Mesothelial cell of epicardium (in vitro differentiated cells): ENCODE measurements at regions not wholly inside any gene's neighbourhood (a gene's known extent, or its start where the extent isn't known, plus 50 kb on each side); places are given as distances from the start of the nearest gene placed in this dataset.

Experiments
- DNase-seq, 2 experiments: peaks; one replicate each; pipeline ENCODE4 v3.0.0; 2021; ENCODE audit warnings: low spot score in 2 of 2; ENCODE audit not compliant: unreplicated experiment in 2 of 2
- H3K27ac Mint-ChIP-seq: 2 replicates; pipeline ENCODE4 v1.8.0; 2021; ENCODE audit warnings: mixed read lengths
- H3K27me3 Mint-ChIP-seq: 2 replicates; pipeline ENCODE4 v1.8.0; 2021; ENCODE audit warnings: low read depth, mixed read lengths
- H3K36me3 Mint-ChIP-seq: 2 replicates; pipeline ENCODE4 v1.8.0; 2021; ENCODE audit warnings: mixed read lengths
- H3K4me1 Mint-ChIP-seq: 2 replicates; pipeline ENCODE4 v1.8.0; 2021; ENCODE audit warnings: mixed read lengths
- H3K4me3 Mint-ChIP-seq: 2 replicates; pipeline ENCODE4 v1.8.0; 2021; ENCODE audit warnings: mild to moderate bottlenecking, moderate library complexity, mixed read lengths
- H3K9me3 Mint-ChIP-seq: 2 replicates; pipeline ENCODE4 v1.8.0; 2021; ENCODE audit warnings: mixed read lengths
- TF ChIP-seq, protein P1 (sequence below): fragments of 200-600 bp; sonication (generic); IDR thresholded peaks from one replicate; pipeline ENCODE4 v1.5.0; 2021; ENCODE audit warnings: antibody characterized with exemption; ENCODE audit not compliant: unreplicated experiment

DNA sequence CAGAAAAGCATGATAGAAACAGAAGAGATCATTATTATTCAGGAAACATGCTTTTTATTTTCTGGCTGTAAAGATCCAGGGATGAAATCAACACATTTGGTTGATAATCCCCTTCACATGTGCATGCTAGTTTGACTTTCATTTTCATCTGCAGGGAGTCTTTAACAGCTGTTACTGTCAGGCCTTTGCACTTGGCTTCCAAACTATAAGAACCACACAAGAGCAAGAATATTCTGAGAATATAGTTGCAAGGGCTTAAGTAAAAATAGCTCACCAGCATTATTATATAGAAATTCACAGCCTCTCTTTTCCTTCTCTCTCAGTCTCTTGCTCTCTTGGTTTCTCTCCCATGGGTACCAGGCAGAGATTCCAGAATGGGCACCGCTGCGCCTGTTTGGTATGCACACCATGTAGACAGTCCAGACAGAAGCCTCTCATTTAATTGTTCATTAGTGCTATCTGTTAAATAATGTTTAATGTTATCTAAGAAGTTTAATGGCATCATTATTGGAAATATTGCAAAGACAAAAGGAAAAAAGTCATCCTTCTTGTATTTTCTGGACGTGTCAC lies 622.3 kb upstream of the PLXNA2 start:
- Mint-ChIP-seq H3K4me1 (no peaks in the 10 kb centered on the region), H3K27ac (no peak overlapping the region), H3K36me3 (peaks cover 5% of the 10 kb centered on the region), H3K4me3 (no peak overlapping the region), H3K27me3 (peaks cover 8% of the 10 kb centered on the region), H3K9me3 (peaks cover 25% of the 10 kb centered on the region)
- DNase-seq = no peak
- TF ChIP-seq, protein P1, sequence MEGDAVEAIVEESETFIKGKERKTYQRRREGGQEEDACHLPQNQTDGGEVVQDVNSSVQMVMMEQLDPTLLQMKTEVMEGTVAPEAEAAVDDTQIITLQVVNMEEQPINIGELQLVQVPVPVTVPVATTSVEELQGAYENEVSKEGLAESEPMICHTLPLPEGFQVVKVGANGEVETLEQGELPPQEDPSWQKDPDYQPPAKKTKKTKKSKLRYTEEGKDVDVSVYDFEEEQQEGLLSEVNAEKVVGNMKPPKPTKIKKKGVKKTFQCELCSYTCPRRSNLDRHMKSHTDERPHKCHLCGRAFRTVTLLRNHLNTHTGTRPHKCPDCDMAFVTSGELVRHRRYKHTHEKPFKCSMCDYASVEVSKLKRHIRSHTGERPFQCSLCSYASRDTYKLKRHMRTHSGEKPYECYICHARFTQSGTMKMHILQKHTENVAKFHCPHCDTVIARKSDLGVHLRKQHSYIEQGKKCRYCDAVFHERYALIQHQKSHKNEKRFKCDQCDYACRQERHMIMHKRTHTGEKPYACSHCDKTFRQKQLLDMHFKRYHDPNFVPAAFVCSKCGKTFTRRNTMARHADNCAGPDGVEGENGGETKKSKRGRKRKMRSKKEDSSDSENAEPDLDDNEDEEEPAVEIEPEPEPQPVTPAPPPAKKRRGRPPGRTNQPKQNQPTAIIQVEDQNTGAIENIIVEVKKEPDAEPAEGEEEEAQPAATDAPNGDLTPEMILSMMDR = no peak

DNA sequence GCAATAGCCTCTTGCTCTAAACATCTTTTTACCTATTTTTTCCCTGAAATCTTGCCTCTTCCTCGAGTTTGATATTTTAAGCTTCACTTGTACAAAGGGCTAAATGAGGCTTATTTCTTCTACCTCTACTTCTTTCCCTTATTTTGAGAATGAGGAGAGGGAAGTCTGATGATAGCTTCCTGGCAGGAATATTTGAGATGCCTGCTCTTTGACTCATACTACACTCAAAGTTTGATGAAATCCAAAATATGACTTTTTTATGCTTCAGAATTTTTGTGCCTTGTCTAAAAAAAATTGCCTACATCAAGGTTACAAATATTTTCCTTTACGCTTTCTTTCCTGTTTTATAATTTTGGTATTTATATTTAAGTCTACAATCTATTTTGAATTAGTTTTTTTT lies 624.4 kb upstream of the PLXNA2 start:
- H3K4me1 Mint-ChIP-seq = no peaks in the 10 kb centered on the region
- H3K27ac Mint-ChIP-seq = no peak overlapping the region
- H3K4me3 Mint-ChIP-seq = no peak overlapping the region
- TF ChIP-seq, protein P1 = no peak
- H3K9me3 Mint-ChIP-seq = peaks cover 22% of the 10 kb centered on the region
- peaks cover 6% of the 10 kb centered on the region for H3K27me3 Mint-ChIP-seq
- peaks cover 6% of the 10 kb centered on the region for H3K36me3 Mint-ChIP-seq
- DNase-seq = no peak

DNA sequence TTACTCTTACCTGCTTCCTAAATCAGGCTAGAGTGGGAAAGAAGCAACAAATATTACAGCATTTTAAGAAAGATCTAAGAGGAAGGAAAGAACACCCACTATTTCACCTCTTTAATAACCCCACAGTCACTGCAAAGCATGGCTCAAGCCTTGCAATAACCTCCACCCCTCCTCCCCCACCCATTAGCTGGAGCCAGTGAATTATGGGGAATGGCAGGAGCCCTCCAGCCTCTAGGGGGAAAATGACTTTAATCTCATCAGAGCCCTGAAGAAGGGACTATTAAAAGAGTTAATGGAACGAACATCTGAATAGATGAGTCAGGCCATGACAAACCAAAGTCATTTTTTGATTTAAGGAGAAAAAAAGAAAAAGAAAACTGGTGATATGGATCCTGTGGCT lies 630.7 kb upstream of the PLXNA2 start:
- Mint-ChIP-seq H3K36me3 (peaks cover 13% of the 10 kb centered on the region), H3K27ac (no peak overlapping the region), H3K27me3 (no peaks in the 10 kb centered on the region), H3K9me3 (peaks cover 31% of the 10 kb centered on the region), H3K4me3 (no peak overlapping the region), H3K4me1 (peaks cover 9% of the 10 kb centered on the region)
- DNase-seq = no peak
- TF ChIP-seq, protein P1 = no peak

DNA sequence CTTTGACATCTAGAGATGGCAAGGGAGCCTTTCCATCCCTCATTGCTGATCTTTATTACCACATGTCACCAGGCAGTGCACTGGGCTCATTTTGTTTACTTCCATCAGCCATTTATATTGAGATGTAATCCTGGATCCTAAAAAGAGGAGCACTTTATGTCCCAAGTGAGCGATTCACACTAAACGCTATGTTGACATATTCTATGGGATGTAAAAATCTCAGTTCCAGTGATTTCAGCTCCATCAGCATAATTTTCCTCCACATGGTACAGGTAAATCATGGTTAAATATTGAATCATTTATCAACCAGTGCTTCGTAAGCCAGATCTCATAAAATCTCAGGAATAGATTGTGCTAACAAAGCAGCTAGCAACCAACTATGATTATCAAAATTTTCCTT lies 634.8 kb upstream of the PLXNA2 start:
- no peak overlapping the region for H3K4me3 Mint-ChIP-seq
- H3K27ac Mint-ChIP-seq = no peak overlapping the region
- peaks cover 2% of the 10 kb centered on the region for H3K36me3 Mint-ChIP-seq
- H3K9me3 Mint-ChIP-seq = peaks cover 9% of the 10 kb centered on the region
- H3K27me3 Mint-ChIP-seq = no peaks in the 10 kb centered on the region
- peaks cover 31% of the 10 kb centered on the region for H3K4me1 Mint-ChIP-seq
- no peak for DNase-seq
- TF ChIP-seq, protein P1 = no peak

DNA sequence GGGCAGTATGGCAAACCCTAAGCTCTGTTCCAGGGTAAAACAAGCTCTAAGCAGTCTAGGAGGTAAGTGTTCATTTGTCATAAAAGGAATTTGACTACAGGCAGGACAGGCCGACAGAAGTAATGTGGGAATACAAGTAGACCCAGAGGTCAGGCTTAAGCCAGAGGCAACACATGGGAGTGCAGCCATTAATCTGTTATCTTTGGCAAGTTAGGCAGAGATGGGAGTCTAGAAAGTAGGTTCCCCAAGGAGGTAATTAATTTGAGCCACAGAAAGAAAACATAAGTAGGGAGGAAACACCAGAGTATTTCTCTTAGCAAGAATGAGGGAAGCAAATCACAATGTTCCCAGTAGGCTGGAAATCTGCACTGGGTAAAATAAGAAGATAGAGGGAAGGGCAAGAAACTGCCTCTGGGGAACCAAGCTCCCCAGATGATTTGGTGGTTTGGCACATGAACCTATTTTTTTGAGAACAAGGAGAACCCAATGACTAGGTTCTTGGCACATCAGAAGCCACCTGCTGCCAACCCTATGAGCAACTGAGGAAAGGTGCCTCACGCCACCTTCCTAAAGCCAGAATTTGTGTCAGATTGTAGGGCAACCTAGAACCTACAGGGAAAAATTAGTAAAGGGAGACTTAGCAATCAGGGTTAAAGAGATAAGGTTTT lies 636.4 kb upstream of the PLXNA2 start:
- Mint-ChIP-seq H3K27ac (peak overlapping the region; percentile 7), H3K4me1 (peaks cover 44% of the 10 kb centered on the region), H3K9me3 (peaks cover 2% of the 10 kb centered on the region), H3K4me3 (no peak overlapping the region), H3K27me3 (no peaks in the 10 kb centered on the region), H3K36me3 (no peaks in the 10 kb centered on the region)
- no peak for DNase-seq
- TF ChIP-seq, protein P1 = no peak
